ENCODE measurements at regions not wholly inside any gene's neighbourhood (a gene's known extent, or its start where the extent isn't known, plus 50 kb on each side); places are given as distances from the start of the nearest gene placed in this dataset.

DNA sequence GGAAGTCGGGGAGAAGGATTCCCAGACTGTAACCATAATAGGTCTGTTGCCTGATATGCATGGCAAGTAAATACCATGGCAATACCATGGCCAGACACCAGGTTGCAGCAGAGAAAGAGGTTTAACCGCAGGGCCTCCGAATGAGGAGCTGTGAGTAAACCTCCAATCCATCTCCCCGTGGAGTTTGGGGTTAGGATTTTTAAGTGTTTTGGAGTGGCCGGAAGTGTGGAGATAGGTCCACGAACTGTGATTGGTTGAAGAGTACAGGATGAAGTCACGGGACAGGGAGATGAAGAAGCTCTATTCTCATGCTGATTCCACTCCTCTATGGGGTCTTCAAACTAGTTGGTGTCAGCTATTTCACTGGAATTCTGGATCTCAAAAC is 127.9 kb downstream of the ST8SIA2 start:
- TF ChIP-seq, protein P1, sequence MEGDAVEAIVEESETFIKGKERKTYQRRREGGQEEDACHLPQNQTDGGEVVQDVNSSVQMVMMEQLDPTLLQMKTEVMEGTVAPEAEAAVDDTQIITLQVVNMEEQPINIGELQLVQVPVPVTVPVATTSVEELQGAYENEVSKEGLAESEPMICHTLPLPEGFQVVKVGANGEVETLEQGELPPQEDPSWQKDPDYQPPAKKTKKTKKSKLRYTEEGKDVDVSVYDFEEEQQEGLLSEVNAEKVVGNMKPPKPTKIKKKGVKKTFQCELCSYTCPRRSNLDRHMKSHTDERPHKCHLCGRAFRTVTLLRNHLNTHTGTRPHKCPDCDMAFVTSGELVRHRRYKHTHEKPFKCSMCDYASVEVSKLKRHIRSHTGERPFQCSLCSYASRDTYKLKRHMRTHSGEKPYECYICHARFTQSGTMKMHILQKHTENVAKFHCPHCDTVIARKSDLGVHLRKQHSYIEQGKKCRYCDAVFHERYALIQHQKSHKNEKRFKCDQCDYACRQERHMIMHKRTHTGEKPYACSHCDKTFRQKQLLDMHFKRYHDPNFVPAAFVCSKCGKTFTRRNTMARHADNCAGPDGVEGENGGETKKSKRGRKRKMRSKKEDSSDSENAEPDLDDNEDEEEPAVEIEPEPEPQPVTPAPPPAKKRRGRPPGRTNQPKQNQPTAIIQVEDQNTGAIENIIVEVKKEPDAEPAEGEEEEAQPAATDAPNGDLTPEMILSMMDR (IDR thresholded peaks at IDR 0.05; ENCODE audit: low read depth, low read length) = peak; percentile 70
- TF ChIP-seq EZH2phosphoT487 (IDR thresholded peaks at IDR 0.05; ENCODE audit: low read depth) = no peak
